ENCODE measurements at regions not wholly inside any gene's neighbourhood (a gene's known extent, or its start where the extent isn't known, plus 50 kb on each side); places are given as distances from the start of the nearest gene placed in this dataset.
"Not testable (repeated sequence)": the region's sequence is repeated elsewhere in the genome, so short reads cannot be mapped to it uniquely, and the experiment has no call there.

- H3K27me3 Mint-ChIP-seq; ATAC-seq; POLR2A ChIA-PET; H3K4me1 Mint-ChIP-seq; DNase-seq; H3K4me3 Mint-ChIP-seq; H3K9me3 Mint-ChIP-seq (ENCODE audit: low read depth); intact Hi-C loops (cut with DNase I, micrococcal nuclease); H3K36me3 Mint-ChIP-seq (ENCODE audit: low read depth); CTCF ChIA-PET; H3K27ac Mint-ChIP-seq: not testable (repeated sequence)
Observed at GRCh38 chr2:22186261-22186828, 1062.6 kb downstream of the TDRD15 start.

GRCh38 chr2:22189893-22190480, 1066.2 kb downstream of the TDRD15 start:
- DNase-seq (no peak), ATAC-seq (no peak)
- intact Hi-C loops (cut with DNase I, micrococcal nuclease): no loop called here
- Mint-ChIP-seq H3K4me3 (no peak overlapping the region), H3K27ac (no peak overlapping the region), H3K27me3 (no peaks in the 10 kb centered on the region), H3K9me3 (ENCODE audit: low read depth) (peaks cover 5% of the 10 kb centered on the region), H3K4me1 (no peaks in the 10 kb centered on the region), H3K36me3 (ENCODE audit: low read depth) (no peaks in the 10 kb centered on the region)
- CTCF ChIA-PET: no interaction called here
- POLR2A ChIA-PET: no interaction called here

GRCh38 chr2:22194218-22194617, 1070.5 kb downstream of the TDRD15 start:
- ChIA-PET CTCF (no interaction called here), POLR2A (no interaction called here)
- Mint-ChIP-seq H3K27me3 (no peaks in the 10 kb centered on the region), H3K4me3 (no peak overlapping the region), H3K4me1 (no peaks in the 10 kb centered on the region), H3K27ac (no peak overlapping the region), H3K36me3 (ENCODE audit: low read depth) (no peaks in the 10 kb centered on the region), H3K9me3 (ENCODE audit: low read depth) (peaks cover 2% of the 10 kb centered on the region)
- ATAC-seq: no peak
- no peak for DNase-seq
- intact Hi-C loops (cut with DNase I, micrococcal nuclease): no loop called here

- no peaks in the 10 kb centered on the region for H3K36me3 Mint-ChIP-seq (ENCODE audit: low read depth)
- ChIA-PET CTCF (no interaction called here), POLR2A (no interaction called here)
- intact Hi-C loops (cut with DNase I, micrococcal nuclease): no loop called here
- ATAC-seq (no peak), DNase-seq (no peak)
- H3K27me3 Mint-ChIP-seq: no peaks in the 10 kb centered on the region
- H3K4me1 Mint-ChIP-seq: no peaks in the 10 kb centered on the region
- H3K4me3 Mint-ChIP-seq: no peak overlapping the region
- H3K9me3 Mint-ChIP-seq (ENCODE audit: low read depth): peaks cover 2% of the 10 kb centered on the region
- no peak overlapping the region for H3K27ac Mint-ChIP-seq
Observed at GRCh38 chr2:22196806-22197205, 1073.0 kb downstream of the TDRD15 start.

GRCh38 chr2:22198381-22199283, 1074.9 kb downstream of the TDRD15 start:
- Mint-ChIP-seq H3K27ac (no peak overlapping the region), H3K9me3 (ENCODE audit: low read depth) (peaks cover 4% of the 10 kb centered on the region), H3K4me3 (no peak overlapping the region), H3K36me3 (ENCODE audit: low read depth) (no peaks in the 10 kb centered on the region), H3K4me1 (no peaks in the 10 kb centered on the region), H3K27me3 (no peaks in the 10 kb centered on the region)
- DNase-seq: no peak
- intact Hi-C loops (cut with DNase I, micrococcal nuclease): no loop called here
- ATAC-seq: no peak
- ChIA-PET POLR2A (no interaction called here), CTCF (interaction anchor here (0.6 kb wide), 1 partner anchor 301 kb away, joined by 3 read pairs; no protein-coding TSS in a partner anchor)

GRCh38 chr2:22199994-22200393, 1076.2 kb downstream of the TDRD15 start:
- Mint-ChIP-seq H3K36me3 (ENCODE audit: low read depth) (no peaks in the 10 kb centered on the region), H3K4me1 (no peaks in the 10 kb centered on the region), H3K9me3 (ENCODE audit: low read depth) (peaks cover 2% of the 10 kb centered on the region), H3K4me3 (no peak overlapping the region), H3K27ac (no peak overlapping the region), H3K27me3 (no peaks in the 10 kb centered on the region)
- DNase-seq (no peak), ATAC-seq (no peak)
- ChIA-PET POLR2A (no interaction called here), CTCF (no interaction called here)
- intact Hi-C loops (cut with DNase I, micrococcal nuclease): no loop called here

- H3K27me3 Mint-ChIP-seq: no peaks in the 10 kb centered on the region
- ATAC-seq: no peak
- peaks cover 11% of the 10 kb centered on the region for H3K9me3 Mint-ChIP-seq (ENCODE audit: low read depth)
Observed at GRCh38 chr2:22209545-22209944, 1085.8 kb downstream of the TDRD15 start.

GRCh38 chr2:22213237-22213636, 1089.5 kb downstream of the TDRD15 start:
- no peaks in the 10 kb centered on the region for H3K27me3 Mint-ChIP-seq
- CTCF ChIA-PET: no interaction called here
- no peaks in the 10 kb centered on the region for H3K4me1 Mint-ChIP-seq
- H3K9me3 Mint-ChIP-seq (ENCODE audit: low read depth): peaks cover 11% of the 10 kb centered on the region
- no peaks in the 10 kb centered on the region for H3K36me3 Mint-ChIP-seq (ENCODE audit: low read depth)
- intact Hi-C loops (cut with DNase I, micrococcal nuclease): no loop called here
- POLR2A ChIA-PET: no interaction called here
- H3K4me3 Mint-ChIP-seq: no peak overlapping the region
- H3K27ac Mint-ChIP-seq: no peak overlapping the region
- DNase-seq: no peak
- no peak for ATAC-seq

More at GRCh38 chr2:22209545-22209944, 1085.8 kb downstream of the TDRD15 start:
- Mint-ChIP-seq H3K27ac (no peak overlapping the region), H3K4me1 (no peaks in the 10 kb centered on the region), H3K36me3 (ENCODE audit: low read depth) (no peaks in the 10 kb centered on the region), H3K4me3 (no peak overlapping the region)
- ChIA-PET POLR2A (no interaction called here), CTCF (no interaction called here)
- no peak for DNase-seq
- intact Hi-C loops (cut with DNase I, micrococcal nuclease): no loop called here

GRCh38 chr2:22215517-22215916, 1091.7 kb downstream of the TDRD15 start:
- Mint-ChIP-seq H3K9me3 (ENCODE audit: low read depth) (peaks cover 11% of the 10 kb centered on the region), H3K4me1 (no peaks in the 10 kb centered on the region), H3K4me3 (no peak overlapping the region), H3K36me3 (ENCODE audit: low read depth) (no peaks in the 10 kb centered on the region), H3K27ac (no peak overlapping the region), H3K27me3 (no peaks in the 10 kb centered on the region)
- ChIA-PET POLR2A (no interaction called here), CTCF (interaction anchor here (0.7 kb wide), 1 partner anchor 712 kb away, joined by 3 read pairs; no protein-coding TSS in a partner anchor)
- DNase-seq: no peak
- no peak for ATAC-seq
- intact Hi-C loops (cut with DNase I, micrococcal nuclease): no loop called here

GRCh38 chr2:22217881-22218280, 1094.1 kb downstream of the TDRD15 start:
- POLR2A ChIA-PET: no interaction called here
- DNase-seq (no peak), ATAC-seq (no peak)
- CTCF ChIA-PET: no interaction called here
- intact Hi-C loops (cut with DNase I, micrococcal nuclease): no loop called here
- Mint-ChIP-seq H3K27ac (no peak overlapping the region), H3K4me3 (no peak overlapping the region), H3K36me3 (ENCODE audit: low read depth) (no peaks in the 10 kb centered on the region), H3K9me3 (ENCODE audit: low read depth) (peaks cover 6% of the 10 kb centered on the region), H3K27me3 (no peaks in the 10 kb centered on the region), H3K4me1 (no peaks in the 10 kb centered on the region)

GRCh38 chr2:22221006-22221405, 1097.2 kb downstream of the TDRD15 start:
- H3K27ac Mint-ChIP-seq: no peak overlapping the region
- CTCF ChIA-PET: no interaction called here
- intact Hi-C loops (cut with DNase I, micrococcal nuclease): no loop called here
- H3K4me1 Mint-ChIP-seq: no peaks in the 10 kb centered on the region
- no peak for DNase-seq
- no peak overlapping the region for H3K4me3 Mint-ChIP-seq
- no peak for ATAC-seq
- no peaks in the 10 kb centered on the region for H3K36me3 Mint-ChIP-seq (ENCODE audit: low read depth)
- POLR2A ChIA-PET: no interaction called here
- peaks cover 5% of the 10 kb centered on the region for H3K9me3 Mint-ChIP-seq (ENCODE audit: low read depth)
- no peaks in the 10 kb centered on the region for H3K27me3 Mint-ChIP-seq

GRCh38 chr2:22238967-22239366, 1115.2 kb downstream of the TDRD15 start:
- CTCF ChIA-PET: no interaction called here
- no peaks in the 10 kb centered on the region for H3K27me3 Mint-ChIP-seq
- no peak overlapping the region for H3K4me3 Mint-ChIP-seq
- intact Hi-C loops (cut with DNase I, micrococcal nuclease): no loop called here
- H3K36me3 Mint-ChIP-seq (ENCODE audit: low read depth): no peaks in the 10 kb centered on the region
- DNase-seq (no peak), ATAC-seq (no peak)
- H3K27ac Mint-ChIP-seq: no peak overlapping the region
- no peaks in the 10 kb centered on the region for H3K4me1 Mint-ChIP-seq
- POLR2A ChIA-PET: no interaction called here
- H3K9me3 Mint-ChIP-seq (ENCODE audit: low read depth): peaks cover 8% of the 10 kb centered on the region

Data from activated CD4-positive, alpha-beta T cell treated with anti-CD3 and anti-CD28 coated beads for 36 hours (primary cell).